Activated naive CD4-positive, alpha-beta T cell (primary cell): ENCODE measurements at regions not wholly inside any gene's neighbourhood (a gene's known extent, or its start where the extent isn't known, plus 50 kb on each side); places are given as distances from the start of the nearest gene placed in this dataset.

Experiments
- DNase-seq, 4 experiments: peaks; one replicate each; lab custom pipeline; 2025; lab: John Stamatoyannopoulos, UW

GRCh38 chr6:169046483-169047192 lies 207.0 kb downstream of the THBS2 start:
- no peak for DNase-seq

GRCh38 chr6:169046021-169046420 lies 207.6 kb downstream of the THBS2 start:
- no peak for DNase-seq

GRCh38 chr6:169045486-169045885 lies 208.2 kb downstream of the THBS2 start:
- no peak for DNase-seq

GRCh38 chr6:169044381-169045230 lies 209.0 kb downstream of the THBS2 start:
- no peak for DNase-seq

- no peak for DNase-seq
Observed at GRCh38 chr6:169042061-169042460, 211.6 kb downstream of the THBS2 start.

- DNase-seq: no peak
Observed at GRCh38 chr6:169041078-169041477, 212.6 kb downstream of the THBS2 start.

GRCh38 chr6:169038691-169039090 lies 215.0 kb downstream of the THBS2 start:
- no peak for DNase-seq

GRCh38 chr6:169035385-169036240 lies 218.0 kb downstream of the THBS2 start:
- DNase-seq: no peak

- no peak for DNase-seq
Observed at GRCh38 chr6:169034516-169035167, 219.0 kb downstream of the THBS2 start.

- no peak for DNase-seq
Observed at GRCh38 chr6:169029861-169030260, 223.8 kb downstream of the THBS2 start.

- no peak for DNase-seq
Observed at GRCh38 chr6:169028343-169028742, 225.3 kb downstream of the THBS2 start.

- no peak for DNase-seq
Observed at GRCh38 chr6:169026175-169026574, 227.5 kb downstream of the THBS2 start.

- no peak for DNase-seq
Observed at GRCh38 chr6:169024047-169024660, 229.5 kb downstream of the THBS2 start.

GRCh38 chr6:169023161-169023874 lies 230.3 kb downstream of the THBS2 start:
- no peak for DNase-seq

- no peak for DNase-seq
Observed at GRCh38 chr6:169022079-169022478, 231.6 kb downstream of the THBS2 start.

GRCh38 chr6:169020821-169021220 lies 232.8 kb downstream of the THBS2 start:
- DNase-seq: no peak

- no peak for DNase-seq
Observed at GRCh38 chr6:169019727-169020491, 233.7 kb downstream of the THBS2 start.

GRCh38 chr6:169019111-169019510 lies 234.5 kb downstream of the THBS2 start:
- no peak for DNase-seq

GRCh38 chr6:169016758-169017157 lies 236.9 kb downstream of the THBS2 start:
- no peak for DNase-seq
